HG03025 (cell line): ENCODE measurements at regions not wholly inside any gene's neighbourhood (a gene's known extent, or its start where the extent isn't known, plus 50 kb on each side); places are given as distances from the start of the nearest gene placed in this dataset.

Source experiments
- ATAC-seq: cut with Tn5 transposase; IDR thresholded peaks from one replicate; pipeline ENCODE4 v1.9.1; 2021; ENCODE audit warnings: mild to moderate bottlenecking, moderate library complexity; ENCODE audit not compliant: unreplicated experiment, low FRiP score

- no peak for ATAC-seq
These were observed 93.0 kb downstream of the PPP1R3A start for GRCh38 chr7:113825832-113826231.

- ATAC-seq, result no peak
These were observed 94.5 kb downstream of the PPP1R3A start for GRCh38 chr7:113824117-113824823.

- no peak for ATAC-seq
These were observed 99.3 kb downstream of the PPP1R3A start for GRCh38 chr7:113819474-113819873.

- no peak for ATAC-seq
These were observed 102.2 kb downstream of the PPP1R3A start for GRCh38 chr7:113816639-113817038.

GRCh38 chr7:113813471-113813870 lies 105.3 kb downstream of the PPP1R3A start:
- ATAC-seq, result no peak

- no peak for ATAC-seq
These were observed 106.1 kb downstream of the PPP1R3A start for GRCh38 chr7:113812591-113813255.

GRCh38 chr7:113810080-113810744 lies 108.6 kb downstream of the PPP1R3A start:
- no peak for ATAC-seq

- ATAC-seq, result no peak
These were observed 109.2 kb downstream of the PPP1R3A start for GRCh38 chr7:113809581-113809980.

GRCh38 chr7:113806633-113807327 lies 112.0 kb downstream of the PPP1R3A start:
- no peak for ATAC-seq

GRCh38 chr7:113805976-113806375 lies 112.8 kb downstream of the PPP1R3A start:
- ATAC-seq, result no peak

- no peak for ATAC-seq
These were observed 114.2 kb downstream of the PPP1R3A start for GRCh38 chr7:113804475-113805095.

GRCh38 chr7:113801751-113802150 lies 117.1 kb downstream of the PPP1R3A start:
- no peak for ATAC-seq

- ATAC-seq, result no peak
These were observed 118.0 kb downstream of the PPP1R3A start for GRCh38 chr7:113800826-113801225.

- ATAC-seq, result peak; percentile 97
These were observed 118.9 kb downstream of the PPP1R3A start for GRCh38 chr7:113799896-113800295.

GRCh38 chr7:113797420-113798010 lies 121.3 kb downstream of the PPP1R3A start:
- ATAC-seq, result no peak

GRCh38 chr7:113796557-113796956 lies 122.3 kb downstream of the PPP1R3A start:
- no peak for ATAC-seq

- no peak for ATAC-seq
These were observed 124.2 kb downstream of the PPP1R3A start for GRCh38 chr7:113794573-113794972.

- ATAC-seq, result no peak
These were observed 125.6 kb downstream of the PPP1R3A start for GRCh38 chr7:113793171-113793570.

- no peak for ATAC-seq
These were observed 128.8 kb downstream of the PPP1R3A start for GRCh38 chr7:113790025-113790424.

GRCh38 chr7:113787106-113787505 lies 131.7 kb downstream of the PPP1R3A start:
- no peak for ATAC-seq
